Activated CD4-positive, alpha-beta T cell treated with anti-CD3 and anti-CD28 coated beads for 1 hour (primary cell): ENCODE measurements at regions not wholly inside any gene's neighbourhood (a gene's known extent, or its start where the extent isn't known, plus 50 kb on each side); places are given as distances from the start of the nearest gene placed in this dataset.
A peak's percentile ranks its signal among the peaks of the same experiment; 100 is the strongest.

Experiments used
- DNase-seq: peaks from one replicate; pipeline ENCODE4 v3.0.0-alpha.2; 2020

GRCh38 chrX:20596856-20597255 lies 330.1 kb upstream of the RPS6KA3 start:
- DNase-seq = no peak

DNA sequence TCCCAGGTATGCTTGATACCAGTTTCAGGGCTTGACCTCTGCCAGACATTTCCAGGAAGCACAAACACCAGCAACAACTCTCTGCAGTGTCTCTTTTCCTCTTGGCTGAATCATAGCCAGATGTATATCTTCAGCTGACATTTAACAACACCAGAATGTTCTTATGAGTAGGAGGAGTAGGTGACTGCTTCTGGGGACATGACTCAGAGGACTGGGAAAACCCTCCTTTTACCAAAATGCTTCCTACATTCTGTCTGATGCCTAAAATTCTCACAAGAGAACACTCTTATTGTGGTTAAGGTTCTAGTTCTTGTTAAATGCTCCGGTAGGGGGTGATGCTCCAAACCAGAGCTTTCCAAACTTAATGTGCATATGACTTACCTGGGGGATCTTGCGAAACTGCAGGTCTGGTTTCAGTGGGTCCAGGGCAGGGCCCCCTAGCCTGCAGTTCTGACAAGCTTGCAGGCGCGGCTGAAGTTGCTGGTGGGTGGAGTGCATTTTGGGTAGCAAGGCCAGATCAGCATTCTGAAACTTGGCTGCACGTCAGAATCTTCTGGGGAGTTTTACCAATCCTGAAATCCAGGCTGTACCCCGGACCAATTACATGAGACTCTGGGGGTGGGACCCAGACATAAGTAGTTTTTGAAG lies 329.3 kb upstream of the RPS6KA3 start:
- DNase-seq = no peak

- DNase-seq = no peak
These were observed 328.3 kb upstream of the RPS6KA3 start for GRCh38 chrX:20594985-20595384.

DNA sequence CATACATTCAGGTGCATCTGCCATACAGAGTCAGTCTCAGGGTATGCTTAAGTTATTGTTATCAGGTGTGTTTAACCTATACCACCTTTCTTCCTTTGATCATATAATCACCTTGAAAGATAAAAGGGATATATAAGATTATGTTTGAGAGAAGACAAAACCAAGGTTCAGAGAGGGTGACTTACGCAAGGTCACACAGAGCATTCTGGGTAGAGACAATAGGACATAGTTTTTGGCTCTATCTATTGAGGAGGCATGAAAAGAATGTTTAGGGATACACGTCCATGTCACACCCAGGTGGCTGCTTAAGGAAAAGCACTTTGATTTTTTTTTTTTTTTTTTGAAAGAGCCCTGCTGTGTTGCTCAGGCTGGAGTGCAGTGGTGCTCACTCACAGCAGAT lies 327.1 kb upstream of the RPS6KA3 start:
- DNase-seq = no peak

DNA sequence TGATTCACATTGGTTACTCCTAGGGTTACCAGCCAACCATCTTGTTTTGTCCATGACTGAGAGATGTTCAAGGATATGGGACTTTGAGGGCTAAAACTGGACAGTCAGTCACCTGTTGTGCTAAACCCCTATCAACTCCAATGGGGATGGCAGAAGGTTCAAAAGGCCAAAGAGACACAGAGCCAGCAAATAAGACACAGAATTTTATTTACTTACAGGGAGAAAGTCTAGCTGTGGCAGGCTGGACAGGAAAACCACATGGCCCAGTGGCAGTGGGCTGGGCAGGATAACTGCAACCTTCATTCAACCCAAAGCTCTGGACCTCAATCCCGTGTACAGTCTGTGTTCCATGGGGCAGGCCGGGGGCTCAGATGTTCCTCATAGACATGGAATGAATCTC lies 326.7 kb upstream of the RPS6KA3 start:
- DNase-seq = no peak

DNA sequence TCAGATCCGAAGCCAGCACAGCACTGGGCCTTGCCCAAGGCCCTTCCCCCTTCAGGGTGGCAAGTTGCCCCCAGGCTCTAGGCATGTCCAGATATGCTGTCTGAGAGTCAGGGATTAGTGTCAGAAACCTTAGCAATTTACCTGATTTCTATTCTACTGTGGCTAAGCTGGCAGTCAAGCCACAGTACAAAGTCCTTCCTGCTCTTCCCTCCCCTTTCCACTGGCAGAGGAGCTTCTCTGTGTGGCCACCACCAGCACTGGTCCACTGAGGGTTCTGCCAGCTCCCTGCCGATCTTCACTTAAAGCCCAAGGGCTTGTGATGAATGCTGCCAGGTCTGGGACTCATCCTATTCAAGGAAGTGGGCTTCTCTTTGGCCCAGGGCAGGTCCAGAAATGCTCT lies 324.5 kb upstream of the RPS6KA3 start:
- no peak for DNase-seq

- DNase-seq = no peak
These were observed 319.1 kb upstream of the RPS6KA3 start for GRCh38 chrX:20585782-20586181.

- DNase-seq = no peak
These were observed 304.9 kb upstream of the RPS6KA3 start for GRCh38 chrX:20571611-20572010.

GRCh38 chrX:20567108-20567507 lies 300.4 kb upstream of the RPS6KA3 start:
- no peak for DNase-seq

GRCh38 chrX:20547611-20548051 lies 280.9 kb upstream of the RPS6KA3 start:
- no peak for DNase-seq

DNA sequence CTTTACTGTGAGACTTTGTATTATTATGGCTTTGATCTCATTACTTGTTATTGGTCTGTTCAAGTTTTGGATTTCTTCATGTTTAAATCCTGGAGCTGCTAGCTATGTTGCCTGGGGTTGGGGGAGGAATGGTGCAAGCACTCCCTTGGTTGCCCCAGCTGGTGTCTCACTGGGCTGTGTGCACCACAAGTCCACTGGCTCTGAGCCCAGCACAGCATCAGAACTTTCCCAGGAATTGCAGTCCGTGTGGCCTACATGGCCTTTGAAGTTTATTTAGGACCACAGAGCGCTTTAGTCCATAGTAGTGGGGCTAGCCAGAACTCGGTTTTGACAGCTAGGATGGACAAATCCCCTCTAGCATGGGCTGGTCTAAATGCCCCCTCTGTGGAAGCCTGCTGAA lies 278.8 kb upstream of the RPS6KA3 start:
- DNase-seq = no peak

DNA sequence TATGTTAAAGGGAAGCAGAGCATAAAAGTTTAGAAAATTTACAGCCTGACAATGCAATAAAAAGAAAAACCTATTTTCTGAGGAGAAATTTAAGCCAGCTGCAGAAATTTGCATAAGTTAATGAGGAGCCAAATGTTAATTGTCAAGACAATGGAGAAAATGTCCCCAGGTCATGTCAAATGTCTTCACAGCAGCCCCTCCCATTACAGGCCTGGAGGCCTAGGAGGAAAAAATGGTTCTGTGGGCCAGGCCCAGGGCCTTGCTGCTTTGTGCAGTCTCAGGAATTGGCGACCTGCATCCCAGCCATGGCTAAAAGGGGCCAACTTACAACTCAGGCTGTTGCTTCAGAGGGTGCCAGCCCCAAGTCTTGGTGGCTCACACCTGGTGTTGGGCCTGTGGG lies 275.4 kb upstream of the RPS6KA3 start:
- no peak for DNase-seq

DNA sequence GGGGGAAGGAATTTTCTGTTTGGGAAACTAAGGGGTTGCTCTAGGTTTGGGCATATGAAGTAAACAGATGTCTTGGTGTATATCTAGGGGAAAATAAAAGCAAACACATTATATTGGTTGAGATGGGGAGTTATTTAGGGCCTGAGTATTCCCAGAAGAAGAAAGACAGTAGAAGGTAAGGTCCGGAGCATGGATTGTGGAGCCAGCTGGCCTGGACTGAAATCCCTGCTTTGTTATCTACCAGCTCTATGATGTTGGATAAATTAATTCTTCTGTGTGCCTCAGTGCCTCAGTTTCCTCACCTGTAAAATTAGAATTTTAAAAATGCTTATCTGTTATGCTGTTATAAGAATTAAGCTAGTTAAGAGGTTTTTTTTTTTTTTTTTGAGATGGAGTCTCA lies 272.3 kb upstream of the RPS6KA3 start:
- DNase-seq = no peak

- no peak for DNase-seq
These were observed 265.0 kb upstream of the RPS6KA3 start for GRCh38 chrX:20531667-20532066.

DNA sequence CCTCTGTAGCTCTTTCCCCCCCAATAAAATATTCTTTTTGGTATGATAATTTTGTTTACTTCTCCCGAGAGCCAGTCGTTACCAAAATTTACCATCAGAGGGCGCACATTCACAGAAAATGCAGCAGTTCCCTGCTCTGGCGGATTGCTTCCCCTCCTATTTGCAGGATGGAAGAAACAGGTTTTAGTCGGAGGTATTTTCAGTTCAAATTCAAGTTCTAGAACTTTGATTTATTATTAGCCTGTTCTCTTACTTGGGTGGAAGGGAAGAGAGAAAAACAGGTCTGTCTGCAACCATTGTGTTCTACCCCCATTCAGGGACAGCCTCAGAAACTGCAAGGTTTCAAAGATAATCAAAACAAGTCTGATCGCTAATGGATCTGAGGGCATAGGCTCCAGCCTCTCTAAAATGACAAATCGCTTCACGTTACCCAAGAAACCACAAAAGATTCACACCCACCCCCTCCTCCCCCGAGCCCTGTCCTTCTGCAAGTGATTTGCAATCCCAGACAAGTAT lies 263.8 kb upstream of the RPS6KA3 start:
- DNase-seq = peak; percentile 15

DNA sequence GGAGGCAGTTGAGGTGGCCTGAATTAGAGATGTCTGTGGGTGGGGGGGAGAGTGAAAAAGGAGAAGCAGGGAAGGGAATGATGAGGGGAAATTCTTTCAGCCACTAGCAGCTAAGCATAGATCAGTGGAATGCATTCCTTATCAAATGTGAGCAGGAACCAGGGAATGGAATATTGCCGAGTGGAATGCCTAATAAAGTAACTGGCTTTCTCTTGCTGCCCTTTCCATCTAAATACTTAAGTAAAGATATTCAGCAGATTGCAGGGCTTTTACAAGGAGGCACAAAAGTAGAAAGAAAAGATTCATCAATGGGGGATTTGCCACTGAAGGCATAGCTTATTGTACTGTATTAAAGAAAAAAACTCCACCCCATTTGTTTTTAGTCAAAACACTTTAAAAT lies 263.0 kb upstream of the RPS6KA3 start:
- no peak for DNase-seq

DNA sequence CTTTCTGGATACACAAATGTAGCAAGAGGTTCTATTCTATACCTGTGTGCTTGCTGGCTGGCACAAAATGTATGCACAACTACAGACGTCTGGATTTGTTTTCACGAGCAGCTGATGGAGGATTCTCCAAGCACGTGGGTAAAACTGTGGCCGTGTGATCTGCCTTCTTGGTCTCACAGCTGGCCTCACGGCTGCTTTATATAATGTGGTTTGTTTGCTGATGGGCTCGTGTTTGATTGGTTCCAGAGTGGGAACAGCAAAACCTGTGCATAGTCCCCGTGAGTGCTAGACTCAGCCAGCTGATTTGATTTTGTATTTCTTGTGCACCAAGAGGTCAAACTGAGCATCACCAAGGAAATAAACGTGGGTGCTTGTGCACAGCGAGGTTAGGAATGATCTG lies 262.6 kb upstream of the RPS6KA3 start:
- no peak for DNase-seq

- DNase-seq = no peak
These were observed 260.9 kb upstream of the RPS6KA3 start for GRCh38 chrX:20527558-20528011.

- no peak for DNase-seq
These were observed 260.3 kb upstream of the RPS6KA3 start for GRCh38 chrX:20527041-20527440.

DNA sequence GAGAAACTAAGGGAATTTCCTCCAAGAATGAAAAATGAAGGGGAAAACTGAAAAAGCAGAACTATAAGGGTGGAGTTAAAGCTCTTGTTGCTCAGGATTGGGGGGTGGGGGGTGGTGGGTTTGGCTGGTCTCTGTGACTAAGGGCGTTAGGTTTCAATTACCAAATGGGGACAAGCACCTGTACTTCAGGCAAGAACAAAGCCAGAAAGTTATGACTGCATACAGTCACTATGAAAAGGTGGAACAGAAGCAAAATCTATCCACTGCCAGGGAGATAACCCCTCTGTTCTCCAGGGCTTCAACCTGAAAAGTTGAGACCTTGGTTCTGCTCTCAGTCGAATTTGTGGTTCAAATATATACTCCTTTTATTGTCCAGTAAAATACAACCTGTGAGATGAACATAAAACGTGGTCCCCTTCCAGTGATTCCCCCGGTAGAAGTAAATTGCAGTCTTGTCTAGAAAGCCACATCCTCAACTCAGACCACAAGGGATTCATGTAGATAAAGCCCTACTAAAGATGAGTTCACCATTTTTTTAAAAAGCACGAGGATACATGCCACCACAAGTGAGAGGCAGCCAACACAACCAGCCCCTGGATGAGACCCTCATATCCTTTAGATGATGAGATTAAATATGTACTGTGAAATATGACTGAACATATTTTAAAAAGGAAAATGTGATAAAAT lies 257.1 kb upstream of the RPS6KA3 start:
- no peak for DNase-seq

DNA sequence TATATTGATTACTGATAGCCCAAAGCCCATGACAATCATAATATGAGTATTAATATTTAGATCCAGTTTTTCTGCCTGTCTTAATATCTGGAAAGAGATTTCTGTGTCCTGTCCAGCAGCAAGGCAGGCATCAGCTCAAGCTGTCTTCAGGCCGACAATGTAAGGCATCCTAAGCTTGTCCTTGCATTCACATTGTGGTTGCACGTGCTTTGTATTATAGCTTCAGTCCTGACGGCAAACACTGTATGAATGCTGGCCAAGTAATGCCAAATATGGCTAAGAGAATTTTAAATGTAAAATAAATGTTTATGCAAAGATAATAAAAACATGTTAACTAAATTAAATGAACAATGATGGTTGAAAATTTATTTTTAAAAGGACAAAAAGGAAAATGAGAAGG lies 255.7 kb upstream of the RPS6KA3 start:
- no peak for DNase-seq

DNA sequence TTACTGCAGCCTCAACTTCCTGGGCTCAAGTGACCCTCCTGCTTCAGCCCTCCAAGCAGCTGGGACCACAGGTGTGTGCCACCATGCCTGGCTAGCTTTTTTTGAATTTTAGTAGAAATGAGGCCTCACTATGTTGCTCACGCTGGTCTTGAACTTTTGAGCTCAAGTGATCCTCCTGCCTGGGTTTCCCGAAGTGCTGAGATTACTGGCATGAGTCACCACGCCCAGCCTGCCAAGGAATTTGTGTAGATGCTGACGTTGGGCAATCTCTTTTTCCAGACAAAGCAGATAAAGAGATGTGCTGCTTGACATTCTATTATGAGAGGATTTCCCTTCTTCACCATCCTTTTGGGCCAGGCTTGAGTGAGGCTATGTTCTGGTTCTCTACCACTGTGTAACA lies 254.5 kb upstream of the RPS6KA3 start:
- no peak for DNase-seq

- DNase-seq = no peak
These were observed 253.1 kb upstream of the RPS6KA3 start for GRCh38 chrX:20519826-20520225.

DNA sequence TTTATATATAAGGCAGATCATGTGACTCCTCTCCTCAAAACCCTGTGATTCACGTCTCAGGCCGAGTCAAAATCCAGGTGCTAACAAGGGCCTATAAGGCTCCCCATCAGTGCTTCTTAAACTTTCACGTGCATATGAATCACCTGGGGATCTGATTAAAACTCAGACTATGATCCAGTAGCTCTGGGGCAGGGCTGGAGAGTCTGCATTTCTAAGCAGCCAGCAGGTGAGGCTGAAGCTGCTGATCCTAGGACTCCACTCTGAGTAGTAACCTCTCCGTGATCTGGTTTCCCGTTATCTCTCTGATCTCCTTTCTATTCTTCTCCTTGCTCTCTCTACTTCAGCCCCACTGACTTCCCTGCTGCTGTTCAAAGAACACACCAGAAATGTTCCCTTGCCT lies 252.4 kb upstream of the RPS6KA3 start:
- no peak for DNase-seq

DNA sequence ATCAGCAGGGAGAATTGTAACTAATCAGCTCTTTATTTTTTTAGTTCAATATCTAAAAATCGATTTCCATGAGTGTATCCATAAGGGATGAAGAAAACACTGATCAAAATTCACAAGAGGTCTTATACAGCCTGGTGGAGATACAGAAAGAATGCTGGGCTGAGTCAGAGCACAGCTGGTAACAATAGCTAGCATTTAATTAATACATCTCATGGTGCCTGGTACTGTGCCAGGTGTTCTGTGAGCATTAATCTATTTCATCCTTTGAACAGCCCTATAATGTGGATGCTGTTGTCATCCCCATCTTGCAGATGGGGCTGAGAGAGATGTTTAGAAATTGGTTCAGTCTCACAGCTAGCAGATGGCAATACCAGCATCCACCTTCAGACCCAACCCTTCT lies 250.9 kb upstream of the RPS6KA3 start:
- DNase-seq = no peak
